Endothelial cell (in vitro differentiated cells): ENCODE measurements at regions not wholly inside any gene's neighbourhood (a gene's known extent, or its start where the extent isn't known, plus 50 kb on each side); places are given as distances from the start of the nearest gene placed in this dataset.

Source experiments
- DNase-seq: peaks from one replicate; pipeline ENCODE4 v3.0.0; 2021; ENCODE audit warnings: low spot score
- H3K27ac Mint-ChIP-seq: one replicate; pipeline ENCODE4 v1.8.0; 2021; ENCODE audit warnings: mixed read lengths, inconsistent platforms; ENCODE audit not compliant: unreplicated experiment
- H3K27me3 Mint-ChIP-seq: one replicate; pipeline ENCODE4 v1.8.0; 2021; ENCODE audit warnings: mild to moderate bottlenecking, moderate library complexity, mixed read lengths, inconsistent platforms; ENCODE audit not compliant: unreplicated experiment
- H3K36me3 Mint-ChIP-seq: one replicate; pipeline ENCODE4 v1.8.0; 2021; ENCODE audit warnings: mild to moderate bottlenecking, low read depth, mixed read lengths, inconsistent platforms; ENCODE audit not compliant: unreplicated experiment
- H3K4me1 Mint-ChIP-seq: one replicate; pipeline ENCODE4 v1.8.0; 2021; ENCODE audit warnings: mild to moderate bottlenecking, mixed read lengths, inconsistent platforms; ENCODE audit not compliant: unreplicated experiment
- H3K4me3 Mint-ChIP-seq: one replicate; pipeline ENCODE4 v1.8.0; 2021; ENCODE audit warnings: mild to moderate bottlenecking, mixed read lengths, inconsistent platforms; ENCODE audit not compliant: unreplicated experiment
- H3K9me3 Mint-ChIP-seq: one replicate; pipeline ENCODE4 v1.8.0; 2021; ENCODE audit warnings: mixed read lengths, inconsistent platforms; ENCODE audit not compliant: unreplicated experiment
- TF ChIP-seq, protein P1 (sequence below): fragments of 200-600 bp; sonication (generic); IDR thresholded peaks from one replicate; pipeline ENCODE4 v1.5.0; 2021; ENCODE audit warnings: antibody characterized with exemption; ENCODE audit not compliant: unreplicated experiment

DNA sequence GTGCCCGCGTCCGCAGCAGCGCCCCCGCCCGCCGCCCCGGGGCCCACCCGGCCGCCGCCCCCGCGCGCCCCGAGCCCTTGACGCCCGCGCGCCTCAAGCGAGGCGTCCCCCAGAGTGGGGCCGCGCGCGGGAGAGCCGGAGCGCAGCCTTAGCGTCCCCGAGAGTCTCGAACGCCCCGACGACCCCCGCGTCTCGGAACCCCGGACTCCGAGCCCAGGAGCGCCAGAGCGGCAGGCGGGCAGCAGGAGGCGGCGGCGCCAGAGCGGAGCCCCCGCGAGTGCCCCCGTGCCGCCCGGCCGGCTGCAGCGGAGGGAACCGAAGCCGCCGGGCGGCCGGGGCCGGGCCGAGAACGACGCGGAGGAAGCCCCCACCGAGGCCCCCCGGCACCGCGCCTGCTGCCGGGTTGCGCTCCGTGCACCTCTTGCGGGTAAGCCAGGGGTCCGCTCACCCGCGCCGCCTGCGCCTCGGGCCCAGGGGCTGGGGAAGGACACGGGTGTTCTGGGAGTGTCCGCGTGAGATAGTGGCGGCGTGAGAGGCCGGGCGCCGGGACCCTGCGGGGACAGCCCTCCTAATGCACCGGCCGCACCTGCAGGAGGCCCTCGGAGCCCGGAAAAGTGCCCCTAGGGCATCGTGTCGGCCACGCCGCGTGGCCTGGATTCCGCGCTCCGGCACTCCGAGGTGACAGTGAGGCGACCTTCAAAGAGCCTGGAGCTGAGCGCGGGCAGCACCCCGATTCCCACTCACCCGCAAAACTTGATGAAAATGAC lies 52.0 kb upstream of the ULK4 start:
- Mint-ChIP-seq H3K27me3 (peaks cover 5% of the 10 kb centered on the region), H3K9me3 (no peaks in the 10 kb centered on the region), H3K4me3 (peak overlapping the region; percentile 96), H3K4me1 (peaks cover 18% of the 10 kb centered on the region), H3K36me3 (peaks cover 10% of the 10 kb centered on the region), H3K27ac (peak overlapping the region; percentile 81)
- no peak for DNase-seq
- TF ChIP-seq, protein P1, sequence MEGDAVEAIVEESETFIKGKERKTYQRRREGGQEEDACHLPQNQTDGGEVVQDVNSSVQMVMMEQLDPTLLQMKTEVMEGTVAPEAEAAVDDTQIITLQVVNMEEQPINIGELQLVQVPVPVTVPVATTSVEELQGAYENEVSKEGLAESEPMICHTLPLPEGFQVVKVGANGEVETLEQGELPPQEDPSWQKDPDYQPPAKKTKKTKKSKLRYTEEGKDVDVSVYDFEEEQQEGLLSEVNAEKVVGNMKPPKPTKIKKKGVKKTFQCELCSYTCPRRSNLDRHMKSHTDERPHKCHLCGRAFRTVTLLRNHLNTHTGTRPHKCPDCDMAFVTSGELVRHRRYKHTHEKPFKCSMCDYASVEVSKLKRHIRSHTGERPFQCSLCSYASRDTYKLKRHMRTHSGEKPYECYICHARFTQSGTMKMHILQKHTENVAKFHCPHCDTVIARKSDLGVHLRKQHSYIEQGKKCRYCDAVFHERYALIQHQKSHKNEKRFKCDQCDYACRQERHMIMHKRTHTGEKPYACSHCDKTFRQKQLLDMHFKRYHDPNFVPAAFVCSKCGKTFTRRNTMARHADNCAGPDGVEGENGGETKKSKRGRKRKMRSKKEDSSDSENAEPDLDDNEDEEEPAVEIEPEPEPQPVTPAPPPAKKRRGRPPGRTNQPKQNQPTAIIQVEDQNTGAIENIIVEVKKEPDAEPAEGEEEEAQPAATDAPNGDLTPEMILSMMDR: no peak

DNA sequence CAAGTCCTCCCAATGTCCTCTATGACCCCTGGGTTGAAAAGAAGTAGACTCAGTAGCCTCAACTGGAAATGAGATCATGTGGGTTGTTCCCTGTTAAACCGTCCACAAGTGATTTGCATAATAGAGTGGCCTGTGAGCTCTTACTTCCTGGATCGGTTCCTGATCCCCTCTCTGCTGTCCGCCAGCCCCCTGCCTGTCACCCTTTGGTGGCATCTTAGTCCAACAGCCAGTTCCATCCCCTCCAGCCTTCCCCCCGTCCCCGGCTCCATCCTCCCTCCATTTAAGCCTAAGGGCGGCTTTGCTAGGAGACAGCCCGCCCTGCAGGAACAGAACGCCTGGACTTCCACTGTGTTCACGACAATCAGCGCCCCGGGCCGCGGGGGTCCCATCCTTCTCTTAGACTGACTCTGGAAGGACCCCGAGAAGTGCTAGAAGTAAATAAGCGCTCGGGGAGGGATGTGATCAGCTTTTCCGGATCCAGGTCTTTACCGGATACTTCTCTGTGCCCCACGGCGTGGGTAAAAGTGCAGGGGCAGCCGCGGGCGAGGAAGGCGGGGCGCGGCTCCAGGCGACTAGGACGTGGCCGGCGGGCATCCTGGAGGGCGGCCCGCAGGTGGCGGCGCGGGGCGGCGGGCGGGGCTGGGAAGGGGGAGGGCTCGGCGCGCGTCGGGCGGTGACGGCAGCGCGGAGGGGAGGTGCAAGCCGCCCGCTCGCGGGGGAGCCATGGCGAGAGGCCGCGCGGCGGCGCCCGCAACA lies 51.2 kb upstream of the ULK4 start:
- Mint-ChIP-seq H3K4me3 (peak overlapping the region; percentile 92), H3K9me3 (no peaks in the 10 kb centered on the region), H3K36me3 (peaks cover 10% of the 10 kb centered on the region), H3K27ac (peak overlapping the region; percentile 90), H3K4me1 (peaks cover 18% of the 10 kb centered on the region), H3K27me3 (peaks cover 5% of the 10 kb centered on the region)
- TF ChIP-seq, protein P1: no peak
- peak; percentile 75 for DNase-seq

DNA sequence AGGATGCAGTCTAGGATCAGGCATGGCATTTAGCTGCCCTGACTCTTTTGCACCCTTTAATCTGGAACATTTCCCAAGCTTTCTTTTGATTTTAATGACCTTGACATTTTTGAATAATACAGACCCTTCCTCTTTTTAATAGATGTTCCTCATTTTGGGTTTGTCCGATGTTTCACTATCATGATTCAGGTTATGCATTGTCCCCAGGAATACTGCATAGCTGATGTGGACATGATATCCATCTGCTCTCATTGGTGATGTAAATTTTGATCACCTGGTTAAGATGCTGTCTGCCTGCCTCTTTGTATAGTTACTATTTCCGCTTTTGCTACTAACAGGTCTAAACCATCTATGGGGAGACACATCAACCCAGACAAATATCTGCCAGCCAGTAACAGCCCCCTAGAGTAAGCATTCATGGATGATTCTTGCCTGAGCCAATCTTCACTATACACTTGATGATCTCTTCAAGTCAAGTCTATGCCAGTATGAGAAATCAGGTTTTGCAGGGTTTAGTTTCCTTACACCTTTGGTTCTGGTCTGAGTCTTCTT lies 50.6 kb upstream of the ULK4 start:
- Mint-ChIP-seq H3K9me3 (no peaks in the 10 kb centered on the region), H3K27ac (peak overlapping the region; percentile 90), H3K27me3 (peaks cover 5% of the 10 kb centered on the region), H3K4me3 (peak overlapping the region; percentile 92), H3K4me1 (peaks cover 18% of the 10 kb centered on the region), H3K36me3 (peaks cover 10% of the 10 kb centered on the region)
- no peak for DNase-seq
- TF ChIP-seq, protein P1: no peak
